Hepatocyte (in vitro differentiated cells): ENCODE measurements at regions not wholly inside any gene's neighbourhood (a gene's known extent, or its start where the extent isn't known, plus 50 kb on each side); places are given as distances from the start of the nearest gene placed in this dataset.

Experiments used
- DNase-seq: peaks from one replicate; pipeline ENCODE4 v3.0.0-alpha.2; 2016; ENCODE audit warnings: low spot score
- H2AFZ ChIP-seq: fragments of 200-600 bp; sonication (generic); 2 replicates; pipeline ENCODE4 v1.6.0; 2016; ENCODE audit warnings: antibody characterized with exemption, mild to moderate bottlenecking
- H3K27ac ChIP-seq: fragments of 200-600 bp; sonication (generic); 2 replicates; pipeline ENCODE4 v1.5.1; 2016; ENCODE audit warnings: mild to moderate bottlenecking
- H3K27me3 ChIP-seq: fragments of 200-600 bp; sonication (generic); 2 replicates; pipeline ENCODE4 v1.6.1; 2016
- H3K36me3 ChIP-seq: fragments of 200-600 bp; sonication (generic); replicated peaks from 2 replicates; pipeline ENCODE4 v1.5.1; 2016; ENCODE audit warnings: low read depth; ENCODE audit not compliant: insufficient read depth
- H3K4me1 ChIP-seq: fragments of 200-600 bp; sonication (generic); 2 replicates; pipeline ENCODE4 v1.5.1; 2016; ENCODE audit warnings: mild to moderate bottlenecking, moderate library complexity; ENCODE audit not compliant: insufficient read depth
- H3K4me2 ChIP-seq: fragments of 200-600 bp; sonication (generic); 2 replicates; pipeline ENCODE4 v1.6.0; 2016
- H3K4me3 ChIP-seq: fragments of 200-600 bp; sonication (generic); 2 replicates; pipeline ENCODE4 v1.5.1; 2016; ENCODE audit warnings: mild to moderate bottlenecking
- H3K79me2 ChIP-seq: fragments of 200-600 bp; sonication (generic); 2 replicates; pipeline ENCODE4 v1.6.0; 2017; ENCODE audit warnings: mild to moderate bottlenecking
- H3K9me2 ChIP-seq: fragments of 200-600 bp; sonication (generic); replicated peaks from 2 replicates; pipeline ENCODE4 v1.6.0; 2017; ENCODE audit warnings: mild to moderate bottlenecking; ENCODE audit not compliant: insufficient read depth
- H3K9me3 ChIP-seq: fragments of 200-600 bp; sonication (generic); 2 replicates; pipeline ENCODE4 v1.5.1; 2016; ENCODE audit warnings: low read depth, mild to moderate bottlenecking
- H4K20me1 ChIP-seq: fragments of 200-600 bp; sonication (generic); 2 replicates; pipeline ENCODE4 v1.6.0; 2016; ENCODE audit warnings: mild to moderate bottlenecking; ENCODE audit not compliant: insufficient read depth, poor library complexity, severe bottlenecking
- EZH2 ChIP-seq: fragments of 200-600 bp; sonication (generic); IDR thresholded peaks from 2 replicates; pipeline ENCODE4 v1.6.1; 2016; ENCODE audit warnings: antibody characterized with exemption, mild to moderate bottlenecking, borderline replicate concordance
- EZH2phosphoT487 ChIP-seq: fragments of 200-600 bp; sonication (generic); IDR thresholded peaks from one replicate; pipeline ENCODE4 v1.6.1; 2018; ENCODE audit warnings: antibody characterized with exemption, mild to moderate bottlenecking, low read depth, moderate library complexity; ENCODE audit not compliant: unreplicated experiment, severe bottlenecking
- WGBS: methylation state at CpG from one replicate; pipeline ENCODE4 v1.1.6; 2016; ENCODE audit warnings: low lambda C conversion rate; ENCODE audit errors: missing lambda C conversion rate; 5-methylcytosine and 5-hydroxymethylcytosine counted together
- TF ChIP-seq, protein P1 (sequence below): fragments of 200-600 bp; sonication (generic); IDR thresholded peaks from 2 replicates; pipeline ENCODE4 v1.5.1; 2016; ENCODE audit warnings: antibody characterized with exemption, mild to moderate bottlenecking; ENCODE audit not compliant: poor library complexity

DNA sequence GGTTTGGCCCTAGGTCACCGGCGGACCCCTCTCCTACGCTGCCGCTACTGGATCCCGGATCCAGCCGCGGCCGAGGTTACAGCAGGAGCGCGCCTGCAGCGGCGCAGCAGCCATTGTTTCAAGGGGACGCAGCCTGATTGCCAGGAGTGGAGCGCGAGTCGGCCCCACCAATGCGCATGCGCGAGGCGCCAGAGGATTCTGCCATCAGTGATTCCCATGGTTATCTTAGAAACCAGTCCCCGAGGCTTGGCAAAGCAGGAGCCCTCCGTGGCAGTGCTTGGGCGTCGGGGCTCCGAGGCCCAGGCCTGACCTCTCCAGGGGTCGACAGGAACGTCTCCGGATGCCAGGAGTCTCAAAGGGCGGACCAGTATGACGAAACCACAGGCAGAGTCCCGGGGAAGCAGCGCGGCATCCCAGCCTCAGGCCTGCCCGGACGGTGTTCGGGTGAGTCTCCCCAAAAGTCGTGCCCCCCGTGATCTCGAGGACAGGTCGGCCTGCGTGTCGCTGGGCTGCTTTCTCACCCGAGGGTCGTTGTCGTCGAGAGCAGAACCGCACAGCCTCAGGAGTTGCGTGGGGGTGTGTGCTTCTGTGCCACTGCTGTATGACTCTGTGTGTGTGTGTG is 608.5 kb downstream of the KCNJ18 start:
- Histone ChIP-seq H3K4me1 (no peaks in the 10 kb centered on the region), H3K36me3 (no peaks in the 10 kb centered on the region), H3K79me2 (no peaks in the 10 kb centered on the region), H3K9me2 (no peaks in the 10 kb centered on the region), H3K9me3 (no peaks in the 10 kb centered on the region), H3K4me2 (no peak overlapping the region), H3K27ac (no peak overlapping the region), H4K20me1 (no peaks in the 10 kb centered on the region), H3K4me3 (no peak overlapping the region), H2AFZ (no peak overlapping the region), H3K27me3 (no peaks in the 10 kb centered on the region)
- TF ChIP-seq EZH2phosphoT487: no peak
- TF ChIP-seq, protein P1, sequence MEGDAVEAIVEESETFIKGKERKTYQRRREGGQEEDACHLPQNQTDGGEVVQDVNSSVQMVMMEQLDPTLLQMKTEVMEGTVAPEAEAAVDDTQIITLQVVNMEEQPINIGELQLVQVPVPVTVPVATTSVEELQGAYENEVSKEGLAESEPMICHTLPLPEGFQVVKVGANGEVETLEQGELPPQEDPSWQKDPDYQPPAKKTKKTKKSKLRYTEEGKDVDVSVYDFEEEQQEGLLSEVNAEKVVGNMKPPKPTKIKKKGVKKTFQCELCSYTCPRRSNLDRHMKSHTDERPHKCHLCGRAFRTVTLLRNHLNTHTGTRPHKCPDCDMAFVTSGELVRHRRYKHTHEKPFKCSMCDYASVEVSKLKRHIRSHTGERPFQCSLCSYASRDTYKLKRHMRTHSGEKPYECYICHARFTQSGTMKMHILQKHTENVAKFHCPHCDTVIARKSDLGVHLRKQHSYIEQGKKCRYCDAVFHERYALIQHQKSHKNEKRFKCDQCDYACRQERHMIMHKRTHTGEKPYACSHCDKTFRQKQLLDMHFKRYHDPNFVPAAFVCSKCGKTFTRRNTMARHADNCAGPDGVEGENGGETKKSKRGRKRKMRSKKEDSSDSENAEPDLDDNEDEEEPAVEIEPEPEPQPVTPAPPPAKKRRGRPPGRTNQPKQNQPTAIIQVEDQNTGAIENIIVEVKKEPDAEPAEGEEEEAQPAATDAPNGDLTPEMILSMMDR: no peak
- no peak for TF ChIP-seq EZH2
- 94% methylated on average over 41 of the region's 48 CpGs for WGBS
- no peak for DNase-seq

DNA sequence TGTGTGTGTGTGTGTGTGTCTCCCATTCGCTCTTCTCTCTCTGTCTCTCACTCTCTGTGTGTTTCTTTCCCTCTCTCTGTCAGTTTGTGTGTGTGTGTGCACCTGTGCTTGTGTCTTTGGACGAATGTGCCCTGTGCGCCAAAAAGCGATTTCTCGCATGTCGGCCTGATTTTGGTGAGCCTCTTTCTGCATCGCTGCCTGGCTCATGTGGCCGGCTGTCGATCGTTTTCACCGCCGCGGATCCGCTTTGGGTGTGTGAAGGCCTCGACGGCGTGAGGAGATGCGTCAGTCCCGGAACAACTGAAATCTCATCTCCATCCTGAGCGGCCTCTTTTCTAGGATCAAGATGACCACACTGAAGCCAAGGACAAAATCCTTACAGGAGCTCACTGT is 609.0 kb downstream of the KCNJ18 start:
- no peaks in the 10 kb centered on the region for H3K9me2 ChIP-seq
- H3K4me1 ChIP-seq: no peaks in the 10 kb centered on the region
- no peaks in the 10 kb centered on the region for H3K9me3 ChIP-seq
- H3K27ac ChIP-seq: no peak overlapping the region
- H3K27me3 ChIP-seq: no peaks in the 10 kb centered on the region
- no peaks in the 10 kb centered on the region for H4K20me1 ChIP-seq
- 91% methylated on average over 20 of the region's 20 CpGs for WGBS
- DNase-seq: no peak
- H3K4me2 ChIP-seq: no peak overlapping the region
- H3K79me2 ChIP-seq: no peaks in the 10 kb centered on the region
- no peaks in the 10 kb centered on the region for H3K36me3 ChIP-seq
- no peak for TF ChIP-seq EZH2
- no peak for TF ChIP-seq EZH2phosphoT487
- H3K4me3 ChIP-seq: no peak overlapping the region
- no peak overlapping the region for H2AFZ ChIP-seq

DNA sequence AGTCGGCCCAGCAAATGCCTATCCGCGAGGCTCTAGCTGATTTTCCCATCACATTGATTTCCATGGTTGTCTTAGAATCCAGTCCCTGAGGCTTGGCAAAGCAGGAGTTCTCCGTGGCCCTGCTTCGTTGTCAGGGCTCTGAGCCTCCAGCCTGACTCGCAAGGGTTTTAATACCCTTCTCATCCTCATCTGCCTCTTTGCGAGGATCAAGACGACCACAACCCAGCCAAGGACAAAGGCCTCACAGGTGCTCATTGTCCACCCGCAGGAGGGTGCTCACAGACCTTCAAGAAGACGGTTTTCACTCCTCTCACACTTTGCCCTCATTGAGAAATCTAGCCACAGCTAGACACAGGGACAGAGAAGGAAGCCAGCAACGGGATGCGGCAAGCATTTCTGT is 610.8 kb downstream of the KCNJ18 start:
- no peak for DNase-seq
- 86% methylated on average over 12 of the region's 12 CpGs for WGBS
- Histone ChIP-seq H3K4me2 (no peak overlapping the region), H3K36me3 (no peaks in the 10 kb centered on the region), H3K4me3 (no peak overlapping the region), H3K4me1 (no peaks in the 10 kb centered on the region), H3K79me2 (no peaks in the 10 kb centered on the region), H3K27ac (no peak overlapping the region), H4K20me1 (no peaks in the 10 kb centered on the region), H3K9me2 (no peaks in the 10 kb centered on the region), H3K9me3 (no peaks in the 10 kb centered on the region), H3K27me3 (no peaks in the 10 kb centered on the region), H2AFZ (no peak overlapping the region)
- TF ChIP-seq EZH2phosphoT487 (no peak), EZH2 (no peak)

DNA sequence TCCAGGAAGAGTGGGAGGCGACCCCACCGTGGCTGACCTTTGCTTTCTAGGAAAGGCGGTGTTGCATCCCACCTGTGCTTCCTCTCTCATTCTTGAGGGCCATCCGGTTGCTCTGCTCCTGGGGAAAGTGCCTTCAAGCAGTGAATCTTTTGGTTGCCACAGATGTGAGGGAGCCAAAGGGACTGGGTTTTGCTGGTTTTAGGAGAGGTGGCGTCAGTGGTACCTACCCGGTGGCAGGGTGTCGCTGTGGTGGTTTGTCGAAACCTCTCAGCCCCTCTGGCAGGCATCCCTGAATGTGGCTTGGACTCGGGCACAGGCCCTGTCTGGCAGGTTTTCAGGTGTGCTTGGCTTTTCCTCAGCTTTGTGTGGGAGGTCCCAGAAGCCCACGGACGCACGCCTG is 611.5 kb downstream of the KCNJ18 start:
- no peaks in the 10 kb centered on the region for H3K27me3 ChIP-seq
- H3K36me3 ChIP-seq: no peaks in the 10 kb centered on the region
- H3K4me1 ChIP-seq: no peaks in the 10 kb centered on the region
- no peak for DNase-seq
- no peak for TF ChIP-seq EZH2
- TF ChIP-seq EZH2phosphoT487: no peak
- TF ChIP-seq, protein P1: no peak
- H3K9me3 ChIP-seq: no peaks in the 10 kb centered on the region
- no peak overlapping the region for H3K4me2 ChIP-seq
- no peaks in the 10 kb centered on the region for H3K9me2 ChIP-seq
- H3K79me2 ChIP-seq: no peaks in the 10 kb centered on the region
- H2AFZ ChIP-seq: no peak overlapping the region
- WGBS: 89% methylated on average over 12 of the region's 12 CpGs
- no peak overlapping the region for H3K4me3 ChIP-seq
- H3K27ac ChIP-seq: no peak overlapping the region
- H4K20me1 ChIP-seq: no peaks in the 10 kb centered on the region
